GM23248 (cell line): ENCODE measurements at regions not wholly inside any gene's neighbourhood (a gene's known extent, or its start where the extent isn't known, plus 50 kb on each side); places are given as distances from the start of the nearest gene placed in this dataset.

Source experiments
- DNase-seq: peaks from one replicate; pipeline ENCODE4 v3.0.0-alpha.2; 2015
- H2AFZ ChIP-seq: fragments of 200-600 bp; sonication (generic); 2 replicates; pipeline ENCODE4 v1.6.1; 2016; ENCODE audit warnings: antibody characterized with exemption
- H3F3A ChIP-seq: fragments of 200-600 bp; sonication (generic); 2 replicates; pipeline ENCODE4 v1.6.1; 2016; ENCODE audit warnings: mild to moderate bottlenecking, antibody characterized with exemption, mixed run types; ENCODE audit not compliant: insufficient read depth
- H3K27ac ChIP-seq: fragments of 200-600 bp; sonication (generic); 2 replicates; pipeline ENCODE4 v1.5.1; 2016; ENCODE audit warnings: mild to moderate bottlenecking
- H3K27me3 ChIP-seq: fragments of 200-600 bp; sonication (generic); replicated peaks from 2 replicates; pipeline ENCODE4 v1.6.1; 2016; ENCODE audit warnings: mild to moderate bottlenecking; ENCODE audit not compliant: insufficient read depth
- H3K36me3 ChIP-seq: fragments of 200-600 bp; sonication (generic); 2 replicates; pipeline ENCODE4 v1.6.1; 2016; ENCODE audit warnings: low read depth, mild to moderate bottlenecking
- H3K4me1 ChIP-seq: fragments of 200-600 bp; sonication (generic); 2 replicates; pipeline ENCODE4 v1.6.1; 2016; ENCODE audit warnings: mild to moderate bottlenecking; ENCODE audit not compliant: insufficient read depth
- H3K4me2 ChIP-seq: fragments of 200-600 bp; sonication (generic); one replicate; pipeline ENCODE4 v1.6.1; 2016; ENCODE audit warnings: mild to moderate bottlenecking; ENCODE audit not compliant: unreplicated experiment
- H3K4me3 ChIP-seq: fragments of 200-600 bp; sonication (generic); 2 replicates; pipeline ENCODE4 v1.5.1; 2016; ENCODE audit warnings: mild to moderate bottlenecking
- H3K79me2 ChIP-seq: fragments of 200-600 bp; sonication (generic); 2 replicates; pipeline ENCODE4 v1.6.1; 2016; ENCODE audit warnings: mild to moderate bottlenecking; ENCODE audit not compliant: insufficient read depth
- H3K9ac ChIP-seq: fragments of 200-600 bp; sonication (generic); 2 replicates; pipeline ENCODE4 v1.6.1; 2016; ENCODE audit warnings: mild to moderate bottlenecking
- H3K9me2 ChIP-seq: fragments of 200-600 bp; sonication (generic); 2 replicates; pipeline ENCODE4 v1.6.1; 2016; ENCODE audit warnings: mixed run types, mild to moderate bottlenecking, moderate library complexity; ENCODE audit not compliant: insufficient read depth
- H3K9me3 ChIP-seq: fragments of 200-600 bp; sonication (generic); one replicate; pipeline ENCODE4 v1.6.1; 2017; ENCODE audit warnings: low read depth
- H4K20me1 ChIP-seq: fragments of 200-600 bp; sonication (generic); 2 replicates; pipeline ENCODE4 v1.6.0; 2016; ENCODE audit not compliant: insufficient read depth
- EZH2 ChIP-seq: fragments of 200-600 bp; sonication (generic); IDR thresholded peaks from 2 replicates; pipeline ENCODE4 v1.6.1; 2018; ENCODE audit warnings: antibody characterized with exemption, mild to moderate bottlenecking; ENCODE audit not compliant: insufficient read depth, poor library complexity, severe bottlenecking
- EZH2phosphoT487 ChIP-seq: fragments of 200-600 bp; sonication (generic); IDR thresholded peaks from 2 replicates; pipeline ENCODE4 v1.6.1; 2018; ENCODE audit warnings: antibody characterized with exemption, moderate library complexity, mild to moderate bottlenecking, low read depth; ENCODE audit not compliant: insufficient read depth
- WGBS, 2 experiments: methylation state at CpG; one replicate each; pipeline ENCODE4 v1.1.6; 2015 to 2017; ENCODE audit warnings: low lambda C conversion rate in 2 of 2, low coverage in 1 of 2; ENCODE audit errors: missing lambda C conversion rate in 2 of 2; 5-methylcytosine and 5-hydroxymethylcytosine counted together
- in situ Hi-C: fragments of 300-500 bp; cut with MboI; formaldehyde crosslinking; loops from 2 replicates; pipeline ENCODE4 v1.15.0; 2020

GRCh38 chr10:128336401-128336800 lies 210.2 kb upstream of the MKI67 start:
- no peak overlapping the region for H3K4me3 ChIP-seq
- H3K27me3 ChIP-seq: no peaks in the 10 kb centered on the region
- TF ChIP-seq EZH2 (no peak), EZH2phosphoT487 (no peak)
- no peaks in the 10 kb centered on the region for H3F3A ChIP-seq
- in situ Hi-C loops: no loop called here
- no peaks in the 10 kb centered on the region for H3K9me2 ChIP-seq
- no peak overlapping the region for H3K9ac ChIP-seq
- H3K79me2 ChIP-seq: no peaks in the 10 kb centered on the region
- H3K36me3 ChIP-seq: no peaks in the 10 kb centered on the region
- WGBS, 2 experiments: 4 to 6% methylated on average over 6 of the region's 6 CpGs
- no peaks in the 10 kb centered on the region for H3K4me1 ChIP-seq
- no peak overlapping the region for H3K27ac ChIP-seq
- H4K20me1 ChIP-seq: no peaks in the 10 kb centered on the region
- no peak for DNase-seq
- H3K4me2 ChIP-seq: no peak overlapping the region
- no peak overlapping the region for H2AFZ ChIP-seq
- H3K9me3 ChIP-seq: no peaks in the 10 kb centered on the region

DNA sequence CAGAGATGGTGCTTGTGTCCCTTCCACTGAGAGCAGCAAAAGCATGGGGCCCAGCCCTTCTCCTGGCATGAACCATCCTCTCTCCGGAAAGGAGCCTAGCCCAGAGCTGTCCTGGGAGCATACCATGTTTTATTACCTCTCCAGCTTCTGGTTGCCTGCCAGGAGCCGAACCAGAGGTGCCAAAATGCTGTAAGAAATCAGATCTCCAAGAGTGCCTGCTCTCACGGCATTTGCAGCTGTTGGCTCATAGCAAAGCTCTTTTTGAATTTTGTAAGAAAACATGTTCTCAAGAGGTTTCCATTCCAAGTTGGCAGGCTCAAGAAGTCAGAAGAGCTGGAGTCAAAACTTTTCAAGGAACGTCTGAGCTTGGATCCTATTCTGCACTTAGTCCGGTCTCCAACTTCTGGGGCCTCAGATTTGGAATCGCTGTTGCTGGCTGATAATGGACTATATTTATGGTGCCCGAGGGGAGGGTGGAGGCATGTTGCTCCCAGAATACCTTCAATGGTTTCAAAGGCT lies 211.7 kb upstream of the MKI67 start:
- in situ Hi-C loops: no loop called here
- Histone ChIP-seq H3K4me2 (no peak overlapping the region), H3K4me3 (no peak overlapping the region), H3F3A (no peaks in the 10 kb centered on the region), H2AFZ (no peak overlapping the region), H3K4me1 (no peaks in the 10 kb centered on the region), H3K9me3 (no peaks in the 10 kb centered on the region), H3K9me2 (no peaks in the 10 kb centered on the region), H4K20me1 (no peaks in the 10 kb centered on the region), H3K9ac (no peak overlapping the region), H3K36me3 (no peaks in the 10 kb centered on the region), H3K27me3 (no peaks in the 10 kb centered on the region), H3K27ac (no peak overlapping the region), H3K79me2 (no peaks in the 10 kb centered on the region)
- TF ChIP-seq EZH2phosphoT487 (no peak), EZH2 (no peak)
- 2 to 3% methylated on average over 7 of the region's 7 CpGs for WGBS, 2 experiments
- no peak for DNase-seq

GRCh38 chr10:128338951-128339350 lies 212.7 kb upstream of the MKI67 start:
- Histone ChIP-seq H3K79me2 (no peaks in the 10 kb centered on the region), H3K9me2 (no peaks in the 10 kb centered on the region), H3K36me3 (no peaks in the 10 kb centered on the region), H3K27me3 (no peaks in the 10 kb centered on the region), H3K4me3 (no peak overlapping the region), H3K9me3 (peaks cover 4% of the 10 kb centered on the region), H3K27ac (no peak overlapping the region), H4K20me1 (no peaks in the 10 kb centered on the region), H3K9ac (no peak overlapping the region), H3K4me2 (no peak overlapping the region), H3K4me1 (no peaks in the 10 kb centered on the region), H3F3A (no peaks in the 10 kb centered on the region), H2AFZ (no peak overlapping the region)
- 19 to 26% methylated on average over 3 of the region's 3 CpGs for WGBS, 2 experiments
- DNase-seq: no peak
- no peak for TF ChIP-seq EZH2phosphoT487
- TF ChIP-seq EZH2: no peak
- in situ Hi-C loops: no loop called here

- 21 to 25% methylated on average over 4 of the region's 4 CpGs for WGBS, 2 experiments
- Histone ChIP-seq H3K4me2 (no peak overlapping the region), H3K27me3 (no peaks in the 10 kb centered on the region), H2AFZ (no peak overlapping the region), H3K27ac (no peak overlapping the region), H3K9me3 (peaks cover 4% of the 10 kb centered on the region), H3K4me1 (no peaks in the 10 kb centered on the region), H4K20me1 (no peaks in the 10 kb centered on the region), H3K4me3 (no peak overlapping the region), H3K9ac (no peak overlapping the region), H3K79me2 (no peaks in the 10 kb centered on the region), H3K36me3 (no peaks in the 10 kb centered on the region), H3F3A (no peaks in the 10 kb centered on the region), H3K9me2 (no peaks in the 10 kb centered on the region)
- TF ChIP-seq EZH2phosphoT487: no peak
- TF ChIP-seq EZH2: no peak
- DNase-seq: no peak
- in situ Hi-C loops: no loop called here
These were observed 213.5 kb upstream of the MKI67 start for GRCh38 chr10:128339753-128340152.

GRCh38 chr10:128345353-128345752 lies 219.1 kb upstream of the MKI67 start:
- Histone ChIP-seq H3K79me2 (no peaks in the 10 kb centered on the region), H3K4me3 (no peak overlapping the region), H2AFZ (no peak overlapping the region), H3K27me3 (no peaks in the 10 kb centered on the region), H3K4me2 (no peak overlapping the region), H3K27ac (no peak overlapping the region), H3F3A (no peaks in the 10 kb centered on the region), H3K4me1 (no peaks in the 10 kb centered on the region), H3K9ac (no peak overlapping the region), H3K9me2 (no peaks in the 10 kb centered on the region), H3K36me3 (no peaks in the 10 kb centered on the region), H4K20me1 (no peaks in the 10 kb centered on the region), H3K9me3 (peaks cover 5% of the 10 kb centered on the region)
- WGBS, 2 experiments: 5 to 13% methylated on average over 4 of the region's 4 CpGs
- no peak for DNase-seq
- in situ Hi-C loops: no loop called here
- no peak for TF ChIP-seq EZH2
- TF ChIP-seq EZH2phosphoT487: no peak
